ENCODE measurements at regions not wholly inside any gene's neighbourhood (a gene's known extent, or its start where the extent isn't known, plus 50 kb on each side); places are given as distances from the start of the nearest gene placed in this dataset.

- H3K4me3 ChIP-seq (ENCODE audit: low read length), result no peak overlapping the region
- no peak overlapping the region for H3K9ac ChIP-seq (ENCODE audit: low read length)
- no peak overlapping the region for H2AFZ ChIP-seq (ENCODE audit: low read depth, low read length)
- H3K36me3 ChIP-seq (replicated peaks; ENCODE audit: low read depth, low read length), result no peaks in the 10 kb centered on the region
- H3K4me1 ChIP-seq (ENCODE audit: low read length), result no peaks in the 10 kb centered on the region
- H3K27me3 ChIP-seq (ENCODE audit: low read depth, low read length), result no peaks in the 10 kb centered on the region
- H3K9me3 ChIP-seq (ENCODE audit: insufficient read depth, low read length), result no peaks in the 10 kb centered on the region
- H3K4me2 ChIP-seq (ENCODE audit: low read length), result no peak overlapping the region
- no peaks in the 10 kb centered on the region for H4K20me1 ChIP-seq (ENCODE audit: insufficient read depth, low read length)
- TF ChIP-seq EZH2phosphoT487 (IDR thresholded peaks at IDR 0.05; ENCODE audit: low read depth) (no peak), CTCF (IDR thresholded peaks at IDR 0.05; ENCODE audit: low read depth, low read length) (no peak)
- no peak overlapping the region for H3K27ac ChIP-seq (ENCODE audit: low read length)
- no peaks in the 10 kb centered on the region for H3K79me2 ChIP-seq (ENCODE audit: low read length)
Observed at GRCh38 chr10:128421371-128422160, 295.3 kb upstream of the MKI67 start.

- Histone ChIP-seq H3K27me3 (ENCODE audit: low read depth, low read length) (no peaks in the 10 kb centered on the region), H3K9me3 (ENCODE audit: insufficient read depth, low read length) (no peaks in the 10 kb centered on the region), H3K27ac (ENCODE audit: low read length) (no peak overlapping the region), H3K36me3 (replicated peaks; ENCODE audit: low read depth, low read length) (no peaks in the 10 kb centered on the region), H2AFZ (ENCODE audit: low read depth, low read length) (no peak overlapping the region), H3K79me2 (ENCODE audit: low read length) (no peaks in the 10 kb centered on the region), H3K4me3 (ENCODE audit: low read length) (no peak overlapping the region), H3K4me2 (ENCODE audit: low read length) (no peak overlapping the region), H4K20me1 (ENCODE audit: insufficient read depth, low read length) (no peaks in the 10 kb centered on the region), H3K4me1 (ENCODE audit: low read length) (no peaks in the 10 kb centered on the region), H3K9ac (ENCODE audit: low read length) (no peak overlapping the region)
- no peak for TF ChIP-seq EZH2phosphoT487 (IDR thresholded peaks at IDR 0.05; ENCODE audit: low read depth)
- TF ChIP-seq CTCF (IDR thresholded peaks at IDR 0.05; ENCODE audit: low read depth, low read length), result no peak
Observed at GRCh38 chr10:128422190-128422589, 296.0 kb upstream of the MKI67 start.

DNA sequence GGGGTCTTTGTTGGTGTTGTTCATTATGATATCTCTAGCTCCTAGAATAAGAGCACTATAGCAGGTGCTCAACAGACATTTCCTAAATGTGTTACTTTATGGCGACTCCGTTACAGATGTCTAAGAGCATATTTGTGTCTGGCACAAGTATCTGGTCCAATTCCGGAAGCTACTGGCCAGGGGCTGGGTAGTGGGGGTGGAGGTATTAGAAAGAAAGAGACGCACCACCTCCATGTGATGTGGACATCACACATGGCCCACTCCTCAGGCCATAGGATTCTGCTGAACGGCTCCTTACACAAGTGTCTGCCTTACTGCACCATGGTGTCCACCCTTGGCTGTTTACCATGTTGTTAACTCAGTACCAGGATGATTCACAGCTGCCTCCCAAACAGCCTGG, 296.8 kb upstream of the MKI67 start:
- Histone ChIP-seq H3K79me2 (ENCODE audit: low read length) (no peaks in the 10 kb centered on the region), H3K4me1 (ENCODE audit: low read length) (no peaks in the 10 kb centered on the region), H3K4me2 (ENCODE audit: low read length) (no peak overlapping the region), H4K20me1 (ENCODE audit: insufficient read depth, low read length) (no peaks in the 10 kb centered on the region), H3K27ac (ENCODE audit: low read length) (no peak overlapping the region), H3K9ac (ENCODE audit: low read length) (no peak overlapping the region), H3K27me3 (ENCODE audit: low read depth, low read length) (no peaks in the 10 kb centered on the region), H2AFZ (ENCODE audit: low read depth, low read length) (no peak overlapping the region), H3K36me3 (replicated peaks; ENCODE audit: low read depth, low read length) (no peaks in the 10 kb centered on the region), H3K9me3 (ENCODE audit: insufficient read depth, low read length) (no peaks in the 10 kb centered on the region), H3K4me3 (ENCODE audit: low read length) (no peak overlapping the region)
- TF ChIP-seq EZH2phosphoT487 (IDR thresholded peaks at IDR 0.05; ENCODE audit: low read depth) (no peak), CTCF (IDR thresholded peaks at IDR 0.05; ENCODE audit: low read depth, low read length) (no peak)

DNA sequence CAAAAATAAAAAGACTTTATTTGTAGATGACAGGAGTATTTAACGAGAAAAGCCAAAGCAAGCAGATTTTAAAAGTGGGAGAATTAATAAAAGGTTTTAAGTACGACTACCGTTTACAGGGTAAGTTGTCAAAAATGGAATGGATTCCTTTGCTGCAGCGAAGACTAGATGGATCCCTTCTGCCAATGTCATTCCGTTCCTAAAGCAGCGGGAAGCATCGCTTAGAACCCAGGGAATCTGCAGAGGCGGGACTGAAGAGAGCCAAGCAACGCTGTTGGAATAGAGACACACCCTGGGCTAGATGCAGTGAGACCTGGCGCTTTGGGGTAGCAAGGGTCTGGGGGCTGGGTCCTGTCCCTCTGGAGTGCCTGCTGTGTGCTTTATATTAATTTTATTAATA, 303.1 kb upstream of the MKI67 start:
- Histone ChIP-seq H3K4me2 (ENCODE audit: low read length) (no peak overlapping the region), H3K27ac (ENCODE audit: low read length) (no peak overlapping the region), H3K27me3 (ENCODE audit: low read depth, low read length) (no peaks in the 10 kb centered on the region), H3K36me3 (replicated peaks; ENCODE audit: low read depth, low read length) (no peaks in the 10 kb centered on the region), H3K4me3 (ENCODE audit: low read length) (no peak overlapping the region), H3K79me2 (ENCODE audit: low read length) (no peaks in the 10 kb centered on the region), H4K20me1 (ENCODE audit: insufficient read depth, low read length) (no peaks in the 10 kb centered on the region), H3K4me1 (ENCODE audit: low read length) (no peaks in the 10 kb centered on the region), H3K9me3 (ENCODE audit: insufficient read depth, low read length) (no peaks in the 10 kb centered on the region), H3K9ac (ENCODE audit: low read length) (no peak overlapping the region), H2AFZ (ENCODE audit: low read depth, low read length) (no peak overlapping the region)
- TF ChIP-seq CTCF (IDR thresholded peaks at IDR 0.05; ENCODE audit: low read depth, low read length), result no peak
- no peak for TF ChIP-seq EZH2phosphoT487 (IDR thresholded peaks at IDR 0.05; ENCODE audit: low read depth)

All from OCI-LY3 (cell line).